ENCODE measurements at regions not wholly inside any gene's neighbourhood (a gene's known extent, or its start where the extent isn't known, plus 50 kb on each side); places are given as distances from the start of the nearest gene placed in this dataset.
"Not testable (repeated sequence)": the region's sequence is repeated elsewhere in the genome, so short reads cannot be mapped to it uniquely, and the experiment has no call there.

- TF ChIP-seq POLR2A (IDR thresholded peaks at IDR 0.05; ENCODE audit: low read depth, low read length), result no peak
- DNase-seq (ENCODE audit: insufficient read length, low spot score) (no peak), FAIRE-seq (no peak)
These were observed 102.8 kb downstream of the CRLF2 start for GRCh38 chrX:1109580-1110119.

DNA sequence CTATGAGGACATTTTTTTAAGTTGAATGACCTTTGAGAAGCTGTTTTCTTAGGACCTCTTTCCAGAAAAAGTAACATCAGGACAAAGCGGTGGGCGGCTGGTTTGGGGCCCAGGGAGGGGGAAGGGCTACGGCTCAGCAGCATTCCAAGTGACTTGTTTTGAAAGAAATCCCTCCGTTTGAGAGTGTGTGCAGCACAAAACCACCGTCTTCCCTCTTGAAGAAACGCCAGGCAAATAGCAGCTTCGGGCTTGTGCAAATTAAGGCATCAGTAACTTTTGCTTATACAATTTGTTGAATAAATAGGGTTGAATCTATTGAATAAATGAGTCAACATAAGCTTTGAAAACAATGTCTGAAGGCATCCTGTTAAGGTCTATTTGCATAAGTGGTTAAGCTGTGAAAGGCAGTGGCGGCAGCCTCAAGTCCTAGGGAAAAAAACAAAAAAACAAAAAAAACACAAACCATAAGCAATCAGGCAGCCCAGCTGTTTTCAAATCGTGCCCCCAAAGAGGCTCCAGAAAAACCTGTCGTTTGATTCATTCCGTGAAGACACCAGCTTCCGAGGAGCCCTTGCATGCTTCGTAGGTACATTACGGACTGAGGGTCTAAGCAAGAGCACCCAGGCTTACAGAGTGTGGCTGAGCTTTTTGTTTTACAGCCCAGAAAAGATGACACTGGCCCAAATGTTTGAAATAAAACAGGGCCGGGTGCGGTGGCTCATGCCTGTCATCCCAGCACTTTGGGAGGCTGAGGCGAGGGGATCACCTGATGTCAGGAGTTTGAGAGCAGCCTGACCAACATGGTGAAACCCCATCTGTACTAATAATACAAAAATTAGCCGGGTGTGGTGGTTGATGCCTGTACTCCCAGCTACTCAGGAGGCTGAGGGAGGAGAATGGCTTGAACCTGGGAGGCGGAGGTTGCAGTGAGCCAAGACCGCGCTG, 103.7 kb downstream of the CRLF2 start:
- no peak for DNase-seq (ENCODE audit: insufficient read length, low spot score)
- FAIRE-seq, result no peak
- no peak for TF ChIP-seq POLR2A (IDR thresholded peaks at IDR 0.05; ENCODE audit: low read depth, low read length)

GRCh38 chrX:1106478-1107210, 105.8 kb downstream of the CRLF2 start:
- no peak for DNase-seq (ENCODE audit: insufficient read length, low spot score)
- TF ChIP-seq POLR2A (IDR thresholded peaks at IDR 0.05; ENCODE audit: low read depth, low read length), result no peak
- no peak for FAIRE-seq

GRCh38 chrX:1105671-1106419, 106.6 kb downstream of the CRLF2 start:
- FAIRE-seq, result no peak
- no peak for TF ChIP-seq POLR2A (IDR thresholded peaks at IDR 0.05; ENCODE audit: low read depth, low read length)
- no peak for DNase-seq (ENCODE audit: insufficient read length, low spot score)

DNA sequence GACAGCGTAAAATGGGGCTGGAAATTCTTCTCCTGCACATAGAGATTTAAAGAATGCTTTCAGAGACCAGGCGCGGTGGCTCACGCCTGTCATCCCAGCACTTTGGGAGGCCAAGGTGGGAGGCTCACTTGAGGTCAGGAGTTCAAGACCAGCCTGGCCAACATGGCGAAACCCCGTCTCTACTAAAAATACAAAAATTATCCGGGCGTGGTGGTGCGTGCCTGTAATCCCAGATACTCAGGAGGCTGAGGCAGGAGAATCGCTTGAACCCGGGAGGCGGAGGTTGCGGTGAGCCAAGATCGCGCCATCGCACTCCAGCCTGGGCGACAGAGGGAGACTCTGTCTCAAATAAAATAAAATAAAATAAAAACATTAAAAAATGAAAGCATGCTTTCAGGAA, 107.4 kb downstream of the CRLF2 start:
- not testable (repeated sequence) for FAIRE-seq; DNase-seq (ENCODE audit: insufficient read length, low spot score)

GRCh38 chrX:1103360-1103759, 109.1 kb downstream of the CRLF2 start:
- no peak for TF ChIP-seq POLR2A (IDR thresholded peaks at IDR 0.05; ENCODE audit: low read depth, low read length)
- FAIRE-seq, result no peak
- DNase-seq (ENCODE audit: insufficient read length, low spot score), result no peak

DNA sequence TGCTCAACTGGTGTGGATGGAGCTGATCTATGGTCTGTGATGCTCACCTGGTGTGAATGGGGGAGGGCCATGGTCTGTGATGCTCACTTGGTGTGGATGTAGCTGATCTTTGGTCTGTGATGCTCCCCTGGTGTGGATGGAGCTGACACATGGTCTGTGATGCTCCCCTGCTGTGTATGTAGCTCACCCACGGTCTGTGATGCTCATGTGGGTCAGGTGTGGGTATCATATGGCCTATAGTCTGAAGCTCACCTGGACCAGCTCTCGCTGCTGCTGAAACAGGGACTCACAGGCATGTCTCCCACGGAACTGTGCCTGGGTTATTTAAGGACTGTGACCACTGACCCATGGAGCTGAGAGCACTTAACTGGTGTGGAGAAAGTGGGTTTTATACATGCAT, 109.7 kb downstream of the CRLF2 start:
- FAIRE-seq, result no peak
- no peak for DNase-seq (ENCODE audit: insufficient read length, low spot score)
- TF ChIP-seq POLR2A (IDR thresholded peaks at IDR 0.05; ENCODE audit: low read depth, low read length), result no peak

DNA sequence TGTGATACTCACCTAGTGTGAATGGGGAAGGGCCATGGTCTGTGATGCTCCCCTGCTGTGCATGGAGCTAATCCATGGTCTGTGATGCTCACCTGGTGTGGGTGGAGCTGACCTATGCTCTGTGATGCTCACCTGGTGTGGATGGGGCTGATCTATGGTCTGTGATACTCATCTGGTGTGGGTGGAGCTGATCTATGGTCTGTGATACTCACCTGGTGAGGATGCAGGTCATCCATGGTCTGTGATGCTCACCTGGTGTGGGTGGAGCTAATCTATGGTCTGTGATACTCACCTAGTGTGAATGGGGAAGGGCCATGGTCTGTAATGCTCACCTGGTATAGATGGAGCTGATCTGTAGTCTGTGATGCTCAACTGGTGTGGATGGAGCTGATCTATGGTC, 110.2 kb downstream of the CRLF2 start:
- DNase-seq (ENCODE audit: insufficient read length, low spot score), result not testable (repeated sequence)

GRCh38 chrX:1099146-1099770, 113.2 kb downstream of the CRLF2 start:
- DNase-seq (ENCODE audit: insufficient read length, low spot score), result no peak
- no peak for TF ChIP-seq POLR2A (IDR thresholded peaks at IDR 0.05; ENCODE audit: low read depth, low read length)
- FAIRE-seq, result no peak

More for the DNA sequence above, 110.2 kb downstream of the CRLF2 start:
- not testable (repeated sequence) for FAIRE-seq

- FAIRE-seq (no peak), DNase-seq (ENCODE audit: insufficient read length, low spot score) (no peak)
- TF ChIP-seq POLR2A (IDR thresholded peaks at IDR 0.05; ENCODE audit: low read depth, low read length), result no peak
These were observed 115.1 kb downstream of the CRLF2 start for GRCh38 chrX:1097328-1097727.

GRCh38 chrX:1094566-1095333, 117.7 kb downstream of the CRLF2 start:
- no peak for FAIRE-seq

GRCh38 chrX:1093586-1094421, 118.6 kb downstream of the CRLF2 start:
- DNase-seq (ENCODE audit: insufficient read length, low spot score) (no peak), FAIRE-seq (no peak)
- no peak for TF ChIP-seq POLR2A (IDR thresholded peaks at IDR 0.05; ENCODE audit: low read depth, low read length)

More at GRCh38 chrX:1094566-1095333, 117.7 kb downstream of the CRLF2 start:
- no peak for TF ChIP-seq POLR2A (IDR thresholded peaks at IDR 0.05; ENCODE audit: low read depth, low read length)
- DNase-seq (ENCODE audit: insufficient read length, low spot score), result no peak

Data from H54 (cell line).